ENCODE measurements at regions not wholly inside any gene's neighbourhood (a gene's known extent, or its start where the extent isn't known, plus 50 kb on each side); places are given as distances from the start of the nearest gene placed in this dataset.

DNA sequence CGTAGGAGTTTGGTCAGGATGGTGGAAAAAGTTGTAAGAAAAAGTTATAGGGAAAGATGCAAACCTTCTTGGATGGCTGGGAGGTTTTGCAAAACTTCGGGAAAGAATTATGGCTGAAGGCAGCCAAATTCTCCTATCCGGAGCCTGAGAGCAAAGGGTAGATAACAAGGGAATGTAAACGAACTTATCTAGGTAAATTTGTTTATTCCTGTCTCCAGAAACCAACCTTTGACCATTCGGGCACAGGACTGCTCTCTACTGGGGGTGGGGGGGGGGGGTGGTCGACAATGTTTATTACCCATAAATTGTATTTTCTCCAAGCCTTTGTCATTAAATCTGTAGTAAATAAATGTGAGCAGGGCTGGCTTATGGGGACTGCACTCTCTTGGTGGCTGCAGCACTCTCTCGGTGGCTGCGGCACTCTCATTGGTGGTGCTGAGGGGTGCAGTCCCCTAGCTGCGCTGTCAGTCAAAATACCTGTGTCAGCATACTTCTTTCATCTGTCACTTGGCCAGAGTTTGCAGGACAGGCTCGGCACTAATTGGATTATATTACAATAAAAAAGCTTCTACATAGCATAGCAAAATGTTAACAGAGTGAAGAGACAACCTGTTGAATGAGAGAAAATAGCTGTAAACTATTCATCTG lies 827.8 kb downstream of the SH3BGRL start:
- H3K27ac ChIP-seq: no peak overlapping the region
- H3K36me3 ChIP-seq: no peaks in the 10 kb centered on the region
- peaks cover 0 to 9% (median 0%) of the 10 kb centered on the region in 4 donors for H3K9me3 ChIP-seq
- no peaks in the 10 kb centered on the region for H3K27me3 ChIP-seq
- WGBS, 2 donors: 72 to 74% methylated on average over 9 to 10 of the region's 10 CpGs
- H3K4me1 ChIP-seq: no peaks in the 10 kb centered on the region
- DNase-seq (ENCODE audit: low spot score in 2 of 2): no peak
- H3K4me3 ChIP-seq: no peak overlapping the region
- TF ChIP-seq, protein P1, sequence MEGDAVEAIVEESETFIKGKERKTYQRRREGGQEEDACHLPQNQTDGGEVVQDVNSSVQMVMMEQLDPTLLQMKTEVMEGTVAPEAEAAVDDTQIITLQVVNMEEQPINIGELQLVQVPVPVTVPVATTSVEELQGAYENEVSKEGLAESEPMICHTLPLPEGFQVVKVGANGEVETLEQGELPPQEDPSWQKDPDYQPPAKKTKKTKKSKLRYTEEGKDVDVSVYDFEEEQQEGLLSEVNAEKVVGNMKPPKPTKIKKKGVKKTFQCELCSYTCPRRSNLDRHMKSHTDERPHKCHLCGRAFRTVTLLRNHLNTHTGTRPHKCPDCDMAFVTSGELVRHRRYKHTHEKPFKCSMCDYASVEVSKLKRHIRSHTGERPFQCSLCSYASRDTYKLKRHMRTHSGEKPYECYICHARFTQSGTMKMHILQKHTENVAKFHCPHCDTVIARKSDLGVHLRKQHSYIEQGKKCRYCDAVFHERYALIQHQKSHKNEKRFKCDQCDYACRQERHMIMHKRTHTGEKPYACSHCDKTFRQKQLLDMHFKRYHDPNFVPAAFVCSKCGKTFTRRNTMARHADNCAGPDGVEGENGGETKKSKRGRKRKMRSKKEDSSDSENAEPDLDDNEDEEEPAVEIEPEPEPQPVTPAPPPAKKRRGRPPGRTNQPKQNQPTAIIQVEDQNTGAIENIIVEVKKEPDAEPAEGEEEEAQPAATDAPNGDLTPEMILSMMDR (IDR thresholded peaks at IDR 0.05): no peak
- no peak for TF ChIP-seq POLR2A (IDR thresholded peaks at IDR 0.05)
- no peak for TF ChIP-seq EP300 (IDR thresholded peaks at IDR 0.05)

- no peaks in the 10 kb centered on the region for H3K4me1 ChIP-seq
- no peak for DNase-seq (ENCODE audit: low spot score in 2 of 2)
- H3K36me3 ChIP-seq: no peaks in the 10 kb centered on the region
- no peak for TF ChIP-seq EP300 (IDR thresholded peaks at IDR 0.05)
- H3K4me3 ChIP-seq: no peak overlapping the region
- WGBS, 2 donors: 71% methylated on average over 1 of the region's 1 CpG
- H3K27ac ChIP-seq: no peak overlapping the region
- H3K9me3 ChIP-seq: peaks cover 0 to 9% (median 0%) of the 10 kb centered on the region in 4 donors
- H3K27me3 ChIP-seq: no peaks in the 10 kb centered on the region
These were observed 829.3 kb downstream of the SH3BGRL start for GRCh38 chrX:82031250-82031649.

- Histone ChIP-seq H3K4me3 (no peak overlapping the region), H3K27me3 (no peaks in the 10 kb centered on the region), H3K9me3 (no peaks in the 10 kb centered on the region), H3K27ac (no peak overlapping the region), H3K4me1 (no peaks in the 10 kb centered on the region), H3K36me3 (no peaks in the 10 kb centered on the region)
- TF ChIP-seq, protein P1 (IDR thresholded peaks at IDR 0.05): no peak
- TF ChIP-seq EP300 (IDR thresholded peaks at IDR 0.05) (no peak), POLR2A (IDR thresholded peaks at IDR 0.05) (no peak)
- no peak for DNase-seq (ENCODE audit: low spot score in 2 of 2)
- 75 to 78% methylated on average over 3 of the region's 3 CpGs for WGBS, 2 donors
These were observed 836.9 kb downstream of the SH3BGRL start for GRCh38 chrX:82038793-82039192.

DNA sequence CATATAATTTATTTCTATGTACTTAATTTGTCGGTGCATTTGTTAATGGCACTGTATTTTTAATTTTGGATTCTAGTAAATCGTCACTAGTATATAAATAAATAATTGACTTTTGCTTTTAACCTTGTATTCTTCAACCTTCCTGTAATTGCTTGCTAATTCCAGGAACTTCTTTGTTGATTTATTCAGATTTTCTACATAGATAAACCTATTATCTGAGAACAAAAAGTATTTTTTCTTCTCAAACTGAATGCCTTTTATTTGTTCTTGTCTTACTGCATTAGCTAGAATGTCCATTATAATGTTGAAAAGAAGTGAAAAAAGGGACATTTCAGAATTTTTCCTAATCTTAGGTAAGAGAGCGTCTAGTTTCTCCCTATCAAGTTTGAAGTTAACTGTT lies 839.1 kb downstream of the SH3BGRL start:
- Histone ChIP-seq H3K27ac (no peak overlapping the region), H3K9me3 (no peaks in the 10 kb centered on the region), H3K4me1 (no peaks in the 10 kb centered on the region), H3K4me3 (no peak overlapping the region), H3K36me3 (no peaks in the 10 kb centered on the region), H3K27me3 (no peaks in the 10 kb centered on the region)
- 76 to 79% methylated on average over 3 of the region's 3 CpGs for WGBS, 2 donors
- TF ChIP-seq, protein P1 (IDR thresholded peaks at IDR 0.05): no peak
- TF ChIP-seq EP300 (IDR thresholded peaks at IDR 0.05) (no peak), POLR2A (IDR thresholded peaks at IDR 0.05) (no peak)
- DNase-seq (ENCODE audit: low spot score in 2 of 2): no peak

DNA sequence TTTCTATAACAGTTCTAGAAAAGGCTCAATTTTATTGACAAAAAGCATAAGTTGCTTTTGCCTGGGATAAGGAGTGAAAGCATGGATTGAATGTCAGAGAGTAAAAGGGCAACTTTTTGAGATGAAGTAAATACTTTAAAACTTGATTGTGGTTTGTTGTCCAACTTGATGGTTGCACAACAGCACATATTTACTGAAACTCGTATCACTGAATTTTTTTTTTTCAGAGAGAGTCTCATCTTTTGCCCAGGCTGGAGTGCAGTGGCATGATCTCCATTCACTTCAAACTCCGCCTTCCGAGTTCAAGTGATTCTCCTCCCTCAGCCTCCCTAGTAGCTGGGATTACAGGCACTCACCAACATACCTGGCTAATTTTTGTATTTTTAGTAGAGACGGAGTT lies 856.8 kb downstream of the SH3BGRL start:
- no peak for DNase-seq (ENCODE audit: low spot score in 2 of 2)
- H3K36me3 ChIP-seq: no peaks in the 10 kb centered on the region
- no peaks in the 10 kb centered on the region for H3K9me3 ChIP-seq
- TF ChIP-seq EP300 (IDR thresholded peaks at IDR 0.05) (no peak), POLR2A (IDR thresholded peaks at IDR 0.05) (no peak)
- TF ChIP-seq, protein P1 (IDR thresholded peaks at IDR 0.05): no peak
- no peak overlapping the region for H3K27ac ChIP-seq
- H3K27me3 ChIP-seq: no peaks in the 10 kb centered on the region
- H3K4me3 ChIP-seq: no peak overlapping the region
- WGBS, 2 donors: 82 to 95% methylated on average over 4 of the region's 4 CpGs
- H3K4me1 ChIP-seq: no peaks in the 10 kb centered on the region

DNA sequence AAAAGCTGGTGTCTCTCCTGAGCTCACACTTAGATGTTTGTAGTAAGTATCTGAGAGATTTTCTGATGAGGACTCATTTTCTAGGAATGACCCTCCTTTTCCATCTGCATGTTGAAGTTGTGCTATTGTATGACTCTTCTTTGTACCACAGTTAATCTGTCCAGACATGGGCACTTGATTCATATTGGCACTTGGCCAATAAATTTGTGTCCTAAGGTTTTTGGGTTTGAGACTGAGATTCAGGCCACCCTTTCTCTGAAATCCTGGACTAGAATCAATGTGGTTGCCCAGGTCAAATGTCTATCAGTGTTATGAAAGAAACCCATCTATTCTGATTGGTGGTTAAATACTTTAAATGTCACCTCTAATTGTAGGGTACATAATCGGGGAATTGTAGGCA lies 869.0 kb downstream of the SH3BGRL start:
- TF ChIP-seq POLR2A (IDR thresholded peaks at IDR 0.05) (no peak), EP300 (IDR thresholded peaks at IDR 0.05) (no peak)
- TF ChIP-seq, protein P1 (IDR thresholded peaks at IDR 0.05): no peak
- H3K27me3 ChIP-seq: no peaks in the 10 kb centered on the region
- H3K36me3 ChIP-seq: no peaks in the 10 kb centered on the region
- 91 to 100% methylated on average over 1 of the region's 1 CpG for WGBS, 2 donors
- H3K4me1 ChIP-seq: no peaks in the 10 kb centered on the region
- no peak overlapping the region for H3K27ac ChIP-seq
- H3K4me3 ChIP-seq: no peak overlapping the region
- DNase-seq (ENCODE audit: low spot score in 2 of 2): no peak
- no peaks in the 10 kb centered on the region for H3K9me3 ChIP-seq

All from tibial nerve (tissue), 4 donors.